ENCODE measurements at regions not wholly inside any gene's neighbourhood (a gene's known extent, or its start where the extent isn't known, plus 50 kb on each side); places are given as distances from the start of the nearest gene placed in this dataset.

DNA sequence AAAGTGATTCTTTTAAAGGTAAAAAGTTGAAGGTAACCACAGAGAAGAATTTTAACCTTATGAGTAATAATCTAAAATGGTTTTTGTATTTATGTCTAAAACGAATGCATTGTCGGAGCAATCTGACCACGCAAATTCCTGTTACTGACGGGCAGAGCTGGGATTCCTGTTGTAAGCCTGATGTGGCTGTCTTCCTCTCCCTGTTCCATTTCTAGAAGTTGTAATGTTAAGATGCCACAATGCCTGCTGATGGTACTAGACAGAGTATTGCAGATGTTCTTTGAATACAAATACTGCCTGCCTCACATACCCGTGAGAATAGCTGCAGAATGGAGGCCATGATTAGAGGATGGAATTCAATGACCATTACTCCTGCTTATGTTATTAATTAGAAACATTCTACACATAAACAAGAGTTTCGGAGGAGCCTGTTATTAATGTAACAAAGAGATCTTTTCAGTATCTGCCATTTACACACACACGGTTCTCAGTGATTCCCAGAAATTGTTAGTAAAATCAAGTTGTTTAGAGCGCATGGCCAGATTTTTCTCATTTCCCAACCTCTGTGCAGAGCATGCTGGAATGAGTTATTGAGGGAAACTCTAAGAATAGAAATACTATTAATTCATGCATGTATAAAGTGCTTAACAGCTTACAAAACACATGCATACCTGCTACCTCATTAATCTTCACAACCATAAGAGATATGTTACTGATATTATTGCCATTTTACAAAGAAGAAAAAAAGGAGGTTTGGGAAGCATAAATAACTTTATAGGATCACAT lies 196.8 kb downstream of the PTN start:
- TF ChIP-seq POLR2A (IDR thresholded peaks at IDR 0.05), result no peak
- TF ChIP-seq, protein P1, sequence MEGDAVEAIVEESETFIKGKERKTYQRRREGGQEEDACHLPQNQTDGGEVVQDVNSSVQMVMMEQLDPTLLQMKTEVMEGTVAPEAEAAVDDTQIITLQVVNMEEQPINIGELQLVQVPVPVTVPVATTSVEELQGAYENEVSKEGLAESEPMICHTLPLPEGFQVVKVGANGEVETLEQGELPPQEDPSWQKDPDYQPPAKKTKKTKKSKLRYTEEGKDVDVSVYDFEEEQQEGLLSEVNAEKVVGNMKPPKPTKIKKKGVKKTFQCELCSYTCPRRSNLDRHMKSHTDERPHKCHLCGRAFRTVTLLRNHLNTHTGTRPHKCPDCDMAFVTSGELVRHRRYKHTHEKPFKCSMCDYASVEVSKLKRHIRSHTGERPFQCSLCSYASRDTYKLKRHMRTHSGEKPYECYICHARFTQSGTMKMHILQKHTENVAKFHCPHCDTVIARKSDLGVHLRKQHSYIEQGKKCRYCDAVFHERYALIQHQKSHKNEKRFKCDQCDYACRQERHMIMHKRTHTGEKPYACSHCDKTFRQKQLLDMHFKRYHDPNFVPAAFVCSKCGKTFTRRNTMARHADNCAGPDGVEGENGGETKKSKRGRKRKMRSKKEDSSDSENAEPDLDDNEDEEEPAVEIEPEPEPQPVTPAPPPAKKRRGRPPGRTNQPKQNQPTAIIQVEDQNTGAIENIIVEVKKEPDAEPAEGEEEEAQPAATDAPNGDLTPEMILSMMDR (IDR thresholded peaks at IDR 0.05), result no peak
